ENCODE measurements at regions not wholly inside any gene's neighbourhood (a gene's known extent, or its start where the extent isn't known, plus 50 kb on each side); places are given as distances from the start of the nearest gene placed in this dataset.

DNA sequence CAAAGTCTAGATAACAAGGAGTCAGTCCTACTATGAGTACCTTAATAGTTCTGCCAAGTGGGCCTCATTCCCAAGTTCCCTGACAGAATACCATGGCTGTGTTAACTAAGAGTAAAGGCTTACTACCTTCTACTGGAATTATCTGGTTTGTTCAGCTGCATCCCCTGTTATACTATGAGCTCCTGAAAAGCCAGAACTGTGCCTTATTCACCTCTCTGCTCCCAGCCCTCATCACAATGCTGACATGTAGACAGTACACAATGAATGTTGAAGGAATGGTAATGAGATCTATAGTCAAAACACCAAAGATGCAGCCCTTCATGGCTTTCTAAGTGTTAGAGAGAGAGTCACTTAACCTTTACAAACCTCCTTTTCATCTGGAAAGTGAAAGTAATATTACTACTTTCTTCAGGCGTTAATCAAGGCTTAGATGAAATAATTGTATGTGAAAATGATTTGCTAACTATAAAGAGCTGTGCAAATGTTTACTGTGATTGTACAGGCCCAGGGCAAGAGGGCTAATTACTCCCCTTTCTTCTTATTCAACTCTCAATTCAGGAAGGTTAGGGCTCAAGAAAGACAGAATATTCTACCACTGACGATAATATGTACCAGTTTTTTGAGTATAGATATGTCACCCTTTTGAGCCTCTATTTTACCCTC is 70.3 kb upstream of the MROH9 start:
- DNase-seq (ENCODE audit: low read depth), result no peak

DNA sequence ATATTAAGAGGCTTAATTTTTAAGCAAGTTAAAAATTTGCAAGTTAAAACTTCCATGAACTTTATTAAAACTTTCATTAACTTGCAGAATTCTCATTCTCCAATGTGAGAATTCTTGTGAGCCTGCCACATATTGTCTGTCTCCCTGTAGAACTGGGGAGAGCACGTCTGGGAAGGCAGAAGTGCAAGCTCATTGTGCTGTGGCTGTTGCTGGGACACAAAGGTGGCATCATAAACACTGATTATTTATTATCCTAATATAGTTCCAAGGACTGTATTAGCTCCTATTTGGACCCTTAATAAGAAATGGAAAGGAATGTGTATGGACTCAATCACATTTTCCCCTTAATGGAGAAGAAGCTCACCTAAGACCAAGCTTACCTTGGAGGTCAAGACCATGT is 68.7 kb upstream of the MROH9 start:
- DNase-seq (ENCODE audit: low read depth), result no peak

DNA sequence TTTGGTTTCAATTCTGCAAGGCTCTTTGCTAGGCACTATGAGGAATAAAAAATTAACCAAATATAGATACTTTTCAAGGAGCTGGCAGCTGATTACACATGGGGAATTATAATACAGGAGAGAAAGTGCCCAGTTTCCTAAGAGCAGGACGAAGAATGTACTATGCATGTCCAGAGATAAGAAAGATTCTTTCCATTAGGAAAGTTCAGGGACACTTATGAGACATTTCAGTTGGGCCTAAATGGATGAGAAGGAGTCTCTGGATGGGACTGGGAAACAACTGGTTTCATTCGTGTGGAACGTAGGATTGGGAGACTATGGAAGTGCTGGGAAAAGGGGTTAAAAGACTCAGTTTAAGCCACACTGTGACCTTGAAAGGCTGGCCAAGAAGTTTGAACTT is 63.5 kb upstream of the MROH9 start:
- DNase-seq (ENCODE audit: low read depth), result no peak

DNA sequence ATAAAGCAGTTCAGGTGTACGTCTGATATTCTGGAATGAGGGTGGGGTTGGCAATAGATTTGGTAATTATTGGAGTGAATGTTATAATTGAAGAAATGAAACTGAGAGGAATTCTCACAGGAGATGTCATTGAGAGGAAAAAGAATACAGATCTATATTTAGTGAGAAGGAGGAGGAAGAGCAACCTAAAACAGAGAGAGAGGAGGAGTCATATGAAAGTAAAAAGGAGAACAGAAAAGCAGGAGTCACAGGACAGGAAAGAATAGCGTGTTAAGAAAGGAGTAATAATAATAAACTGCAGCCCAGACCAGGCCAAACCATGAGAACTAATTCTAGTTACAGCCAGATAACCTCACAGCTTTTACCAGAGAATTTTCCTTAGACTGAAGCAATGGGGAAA is 62.7 kb upstream of the MROH9 start:
- no peak for DNase-seq (ENCODE audit: low read depth)

DNA sequence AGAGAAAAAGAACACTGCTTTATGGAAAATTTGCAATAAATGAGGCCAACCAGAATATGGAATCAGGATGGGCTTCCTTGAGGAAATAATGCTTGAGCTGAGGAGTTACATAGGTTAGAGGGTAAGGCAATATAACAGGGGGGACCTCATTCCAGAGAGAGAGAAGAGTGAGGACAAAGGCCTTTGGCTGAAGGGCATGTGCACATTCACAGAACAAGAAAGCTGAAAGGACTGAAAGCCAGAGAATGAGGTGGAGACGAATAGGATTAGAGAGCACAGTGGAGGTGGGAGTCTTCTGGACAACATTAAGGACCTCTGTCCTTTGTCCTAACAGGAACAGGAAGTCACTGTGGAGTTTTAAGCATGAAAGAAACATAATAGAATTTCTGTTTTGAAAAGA is 60.7 kb upstream of the MROH9 start:
- DNase-seq (ENCODE audit: low read depth), result no peak

DNA sequence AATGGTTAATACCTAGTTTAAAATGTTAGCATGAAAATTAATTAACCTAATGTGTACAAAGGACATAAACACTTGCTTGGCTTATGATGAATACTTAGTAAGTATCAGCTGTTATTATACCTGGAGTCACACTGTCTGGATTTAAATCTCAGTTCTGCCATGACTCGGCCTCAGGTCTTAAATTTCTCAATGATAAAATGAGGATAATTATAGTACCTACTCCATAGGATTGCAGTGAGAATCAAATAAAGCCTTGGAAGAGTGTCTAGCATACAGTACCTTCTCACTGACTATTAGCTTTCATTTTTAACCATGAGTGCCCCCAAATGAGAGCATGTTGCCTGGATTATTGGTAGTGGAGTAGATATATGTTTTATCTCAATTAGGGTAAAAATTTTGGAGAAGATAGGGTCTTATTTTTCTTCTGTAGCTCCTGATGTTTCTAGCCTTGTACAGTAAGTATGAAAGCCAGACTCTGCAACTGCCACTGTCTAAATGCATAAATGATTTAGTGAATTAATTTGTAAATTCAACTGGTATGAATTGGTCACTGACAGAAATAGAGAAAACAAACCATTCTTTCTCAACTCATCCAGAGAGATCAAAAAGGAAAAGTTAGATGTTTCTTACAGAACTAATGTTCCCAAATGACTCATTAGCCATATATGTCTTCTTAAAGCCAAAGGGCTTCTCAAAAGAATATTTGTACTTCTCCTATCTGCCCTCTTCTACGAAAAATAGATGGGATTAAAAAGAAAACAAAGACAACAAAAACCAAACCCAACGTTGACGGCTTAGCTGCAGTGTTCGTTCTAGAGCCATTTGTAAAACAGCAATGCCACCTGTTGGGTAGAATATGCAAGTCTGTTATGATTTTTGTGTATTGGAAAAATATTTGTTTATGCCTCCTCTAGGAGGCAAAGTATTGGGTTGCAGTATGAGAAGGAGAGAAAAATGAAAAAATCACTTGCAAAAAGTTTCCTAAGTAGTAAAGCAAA is 53.8 kb upstream of the MROH9 start:
- peak; percentile 9 for DNase-seq (ENCODE audit: low read depth)

All from Daoy (cell line).